ENCODE measurements at regions not wholly inside any gene's neighbourhood (a gene's known extent, or its start where the extent isn't known, plus 50 kb on each side); places are given as distances from the start of the nearest gene placed in this dataset.

DNA sequence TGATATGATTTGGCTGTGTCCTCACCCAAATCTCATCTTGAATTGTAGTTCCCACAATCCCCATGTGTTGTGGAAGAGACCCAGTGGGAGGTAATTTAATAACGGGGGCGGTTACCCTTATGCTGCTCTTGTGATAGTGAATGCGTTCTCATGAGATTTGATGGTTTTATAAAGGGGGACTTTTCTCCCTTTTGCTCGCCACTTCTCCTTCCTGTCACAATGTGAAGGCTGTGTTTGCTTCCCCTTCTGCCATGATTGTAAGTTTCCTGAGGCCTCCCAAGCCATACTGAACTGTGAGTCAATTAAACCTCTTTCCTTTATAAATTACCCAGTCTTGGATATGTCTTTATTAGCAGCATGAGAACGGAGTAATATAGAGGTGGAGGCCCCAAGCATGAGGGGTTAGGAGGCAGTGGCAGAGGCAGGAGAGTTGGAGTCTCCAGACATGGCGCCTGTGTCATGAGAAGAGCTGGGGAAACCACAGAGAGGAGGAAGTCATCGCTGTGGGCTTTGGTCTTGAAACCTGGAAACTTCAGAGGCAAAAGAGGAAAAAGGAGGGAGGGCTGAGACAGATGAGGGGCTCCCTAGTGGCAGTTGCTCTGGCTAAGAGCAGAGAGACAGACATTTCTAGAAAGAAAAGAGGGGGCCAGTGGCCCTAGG, 107.8 kb upstream of the VEPH1 start:
- no peaks in the 10 kb centered on the region for H3K36me3 Mint-ChIP-seq (ENCODE audit: low read depth)
- H3K27me3 Mint-ChIP-seq (ENCODE audit: low read depth) = peaks cover 13% of the 10 kb centered on the region
- DNase-seq (ENCODE audit: low spot score) = no peak
- H3K27ac Mint-ChIP-seq = no peak overlapping the region
- no peak overlapping the region for H3K4me3 Mint-ChIP-seq (ENCODE audit: low read depth)
- no peaks in the 10 kb centered on the region for H3K9me3 Mint-ChIP-seq
- intact Hi-C loops (cut with micrococcal nuclease) = no loop called here
- peaks cover 3% of the 10 kb centered on the region for H3K4me1 Mint-ChIP-seq (ENCODE audit: low read depth)

DNA sequence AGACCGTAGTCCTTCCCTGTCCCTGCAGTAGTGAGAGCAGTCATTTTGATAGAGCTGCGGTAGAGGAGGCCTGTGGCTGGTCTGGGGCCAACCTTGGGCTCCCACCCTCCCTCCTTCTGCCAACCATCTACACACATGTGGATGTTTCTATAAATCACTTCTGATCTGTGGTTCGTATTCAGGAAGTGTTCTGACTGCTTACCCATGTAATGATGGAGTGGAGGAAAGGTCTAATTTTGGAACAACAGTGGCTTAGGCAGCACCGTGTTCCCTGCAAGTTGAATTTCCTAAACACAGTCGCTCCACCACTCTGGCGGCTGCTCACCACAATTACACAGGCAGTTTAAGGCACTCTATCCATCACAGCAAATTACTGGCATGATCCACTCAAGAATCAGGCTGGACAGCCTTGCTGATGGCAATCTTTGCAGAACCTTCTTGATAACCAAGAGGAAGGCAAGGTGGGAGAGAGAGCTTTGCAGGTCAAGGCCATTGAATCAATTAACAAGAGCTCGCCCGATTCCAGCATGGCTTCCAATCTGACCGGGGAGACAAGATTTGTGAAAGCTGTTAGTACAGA, 104.7 kb upstream of the VEPH1 start:
- Mint-ChIP-seq H3K36me3 (ENCODE audit: low read depth) (no peaks in the 10 kb centered on the region), H3K27ac (no peak overlapping the region), H3K4me1 (ENCODE audit: low read depth) (peaks cover 3% of the 10 kb centered on the region), H3K4me3 (ENCODE audit: low read depth) (no peak overlapping the region), H3K9me3 (no peaks in the 10 kb centered on the region), H3K27me3 (ENCODE audit: low read depth) (peaks cover 13% of the 10 kb centered on the region)
- intact Hi-C loops (cut with micrococcal nuclease) = no loop called here
- no peak for DNase-seq (ENCODE audit: low spot score)

GRCh38 chr3:157606852-157607197, 103.6 kb upstream of the VEPH1 start:
- no peaks in the 10 kb centered on the region for H3K9me3 Mint-ChIP-seq
- DNase-seq (ENCODE audit: low spot score) = no peak
- peaks cover 3% of the 10 kb centered on the region for H3K4me1 Mint-ChIP-seq (ENCODE audit: low read depth)
- no peak overlapping the region for H3K4me3 Mint-ChIP-seq (ENCODE audit: low read depth)
- intact Hi-C loops (cut with micrococcal nuclease) = no loop called here
- H3K27me3 Mint-ChIP-seq (ENCODE audit: low read depth) = peaks cover 14% of the 10 kb centered on the region
- no peak overlapping the region for H3K27ac Mint-ChIP-seq
- no peaks in the 10 kb centered on the region for H3K36me3 Mint-ChIP-seq (ENCODE audit: low read depth)

GRCh38 chr3:157606011-157606851, 103.0 kb upstream of the VEPH1 start:
- no peak overlapping the region for H3K27ac Mint-ChIP-seq
- no peaks in the 10 kb centered on the region for H3K9me3 Mint-ChIP-seq
- H3K4me3 Mint-ChIP-seq (ENCODE audit: low read depth) = no peak overlapping the region
- intact Hi-C loops (cut with micrococcal nuclease) = no loop called here
- DNase-seq (ENCODE audit: low spot score) = peak; percentile 45
- peaks cover 15% of the 10 kb centered on the region for H3K27me3 Mint-ChIP-seq (ENCODE audit: low read depth)
- H3K36me3 Mint-ChIP-seq (ENCODE audit: low read depth) = no peaks in the 10 kb centered on the region
- H3K4me1 Mint-ChIP-seq (ENCODE audit: low read depth) = peaks cover 3% of the 10 kb centered on the region

DNA sequence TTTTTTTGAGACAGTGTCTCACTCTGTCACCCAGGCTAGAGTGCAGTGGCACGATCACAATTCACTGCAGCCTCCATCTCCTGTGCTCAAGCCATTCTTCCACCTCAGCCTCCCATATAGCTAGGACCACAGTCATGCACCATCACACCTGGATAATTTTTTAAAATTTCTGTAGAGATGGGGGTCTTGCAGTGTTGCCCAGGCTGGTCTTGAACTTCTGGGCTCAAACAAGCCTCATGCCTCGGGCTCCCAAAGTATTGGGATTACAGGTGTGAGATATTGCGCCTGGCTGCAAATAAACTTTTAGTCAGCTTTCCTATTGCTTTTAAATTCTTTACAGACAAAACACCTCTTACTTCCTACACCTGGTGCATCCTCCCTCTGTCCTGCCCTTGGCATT, 102.1 kb upstream of the VEPH1 start:
- intact Hi-C loops (cut with micrococcal nuclease) = no loop called here
- no peaks in the 10 kb centered on the region for H3K9me3 Mint-ChIP-seq
- no peak overlapping the region for H3K4me3 Mint-ChIP-seq (ENCODE audit: low read depth)
- no peaks in the 10 kb centered on the region for H3K36me3 Mint-ChIP-seq (ENCODE audit: low read depth)
- no peak overlapping the region for H3K27ac Mint-ChIP-seq
- no peak for DNase-seq (ENCODE audit: low spot score)
- peaks cover 15% of the 10 kb centered on the region for H3K27me3 Mint-ChIP-seq (ENCODE audit: low read depth)
- H3K4me1 Mint-ChIP-seq (ENCODE audit: low read depth) = peaks cover 3% of the 10 kb centered on the region

GRCh38 chr3:157602424-157602823, 99.2 kb upstream of the VEPH1 start:
- no peak overlapping the region for H3K4me3 Mint-ChIP-seq (ENCODE audit: low read depth)
- H3K27me3 Mint-ChIP-seq (ENCODE audit: low read depth) = peaks cover 5% of the 10 kb centered on the region
- intact Hi-C loops (cut with micrococcal nuclease) = no loop called here
- DNase-seq (ENCODE audit: low spot score) = no peak
- H3K9me3 Mint-ChIP-seq = no peaks in the 10 kb centered on the region
- peaks cover 3% of the 10 kb centered on the region for H3K4me1 Mint-ChIP-seq (ENCODE audit: low read depth)
- no peak overlapping the region for H3K27ac Mint-ChIP-seq
- no peaks in the 10 kb centered on the region for H3K36me3 Mint-ChIP-seq (ENCODE audit: low read depth)

- H3K9me3 Mint-ChIP-seq = no peaks in the 10 kb centered on the region
- no peak overlapping the region for H3K4me3 Mint-ChIP-seq (ENCODE audit: low read depth)
- H3K27ac Mint-ChIP-seq = no peak overlapping the region
- H3K4me1 Mint-ChIP-seq (ENCODE audit: low read depth) = no peaks in the 10 kb centered on the region
- H3K27me3 Mint-ChIP-seq (ENCODE audit: low read depth) = peaks cover 4% of the 10 kb centered on the region
- intact Hi-C loops (cut with micrococcal nuclease) = no loop called here
- no peaks in the 10 kb centered on the region for H3K36me3 Mint-ChIP-seq (ENCODE audit: low read depth)
- DNase-seq (ENCODE audit: low spot score) = no peak
Measured at GRCh38 chr3:157595259-157595658, 92.0 kb upstream of the VEPH1 start.

DNA sequence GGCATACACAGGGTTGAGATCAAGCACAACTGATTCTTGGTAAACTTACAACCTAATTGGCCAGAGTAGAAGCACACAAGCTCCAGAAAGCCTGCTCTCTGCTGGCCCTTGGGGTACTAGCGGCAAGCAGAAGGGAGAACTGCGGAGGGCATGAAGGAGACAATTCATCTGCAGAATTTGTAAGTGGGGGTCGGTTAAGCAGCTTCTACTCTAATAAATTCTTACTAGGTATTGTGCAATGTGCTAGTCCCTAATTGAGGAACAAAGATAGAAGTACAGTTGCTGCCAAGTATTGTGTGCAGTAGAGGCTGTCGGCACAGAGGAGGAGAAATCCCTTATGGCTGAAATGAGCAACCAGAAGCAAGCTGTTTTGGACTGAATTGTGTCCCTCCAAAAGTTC, 91.2 kb upstream of the VEPH1 start:
- Mint-ChIP-seq H3K4me3 (ENCODE audit: low read depth) (no peak overlapping the region), H3K36me3 (ENCODE audit: low read depth) (no peaks in the 10 kb centered on the region), H3K27me3 (ENCODE audit: low read depth) (peaks cover 4% of the 10 kb centered on the region), H3K9me3 (no peaks in the 10 kb centered on the region), H3K27ac (no peak overlapping the region), H3K4me1 (ENCODE audit: low read depth) (no peaks in the 10 kb centered on the region)
- DNase-seq (ENCODE audit: low spot score) = no peak
- intact Hi-C loops (cut with micrococcal nuclease) = no loop called here

GRCh38 chr3:157592769-157593168, 89.6 kb upstream of the VEPH1 start:
- no peak overlapping the region for H3K4me3 Mint-ChIP-seq (ENCODE audit: low read depth)
- H3K36me3 Mint-ChIP-seq (ENCODE audit: low read depth) = no peaks in the 10 kb centered on the region
- no peak for DNase-seq (ENCODE audit: low spot score)
- intact Hi-C loops (cut with micrococcal nuclease) = no loop called here
- peaks cover 4% of the 10 kb centered on the region for H3K27me3 Mint-ChIP-seq (ENCODE audit: low read depth)
- H3K4me1 Mint-ChIP-seq (ENCODE audit: low read depth) = no peaks in the 10 kb centered on the region
- no peak overlapping the region for H3K27ac Mint-ChIP-seq
- no peaks in the 10 kb centered on the region for H3K9me3 Mint-ChIP-seq

DNA sequence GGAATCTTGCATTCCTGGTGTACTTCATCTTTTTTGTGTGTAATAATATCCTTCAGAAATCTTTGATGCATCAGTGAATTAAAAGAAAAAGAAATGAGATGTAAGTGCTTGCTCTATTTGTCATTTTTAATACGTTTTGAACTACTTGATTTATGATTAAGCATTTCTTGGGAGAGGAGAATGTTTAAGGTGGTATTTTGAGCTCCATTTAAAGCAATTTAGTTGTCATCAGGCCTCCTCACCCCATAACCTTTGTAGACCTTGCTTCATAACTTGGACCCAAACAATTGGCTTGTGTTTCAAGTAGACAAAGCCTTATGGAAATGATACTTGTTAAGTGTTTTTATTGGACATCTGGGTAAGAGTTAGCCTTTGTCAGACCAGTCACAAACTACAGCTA, 87.1 kb upstream of the VEPH1 start:
- intact Hi-C loops (cut with micrococcal nuclease) = no loop called here
- no peak for DNase-seq (ENCODE audit: low spot score)
- Mint-ChIP-seq H3K27ac (no peak overlapping the region), H3K9me3 (no peaks in the 10 kb centered on the region), H3K27me3 (ENCODE audit: low read depth) (peaks cover 2% of the 10 kb centered on the region), H3K36me3 (ENCODE audit: low read depth) (no peaks in the 10 kb centered on the region), H3K4me3 (ENCODE audit: low read depth) (no peak overlapping the region), H3K4me1 (ENCODE audit: low read depth) (no peaks in the 10 kb centered on the region)

DNA sequence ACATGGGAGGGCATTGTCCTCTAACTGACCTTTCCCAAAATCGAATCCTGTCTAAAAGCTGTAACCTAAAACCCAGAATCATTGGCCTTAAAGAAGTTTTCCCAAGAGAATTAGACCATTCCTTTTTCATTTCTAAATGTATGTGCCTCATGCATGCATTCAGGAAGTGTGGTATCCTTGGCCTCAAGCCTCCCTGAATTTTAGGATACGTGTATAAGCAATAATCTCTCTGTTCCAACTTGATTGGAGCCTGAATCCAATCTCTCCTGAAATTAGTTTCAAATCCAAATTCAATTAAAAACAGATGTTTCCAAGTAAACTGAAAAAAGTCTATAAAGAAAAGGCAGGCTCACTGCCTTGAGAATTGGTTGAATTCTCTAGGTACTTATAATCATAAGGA, 86.0 kb upstream of the VEPH1 start:
- Mint-ChIP-seq H3K27ac (no peak overlapping the region), H3K9me3 (no peaks in the 10 kb centered on the region), H3K4me3 (ENCODE audit: low read depth) (no peak overlapping the region), H3K36me3 (ENCODE audit: low read depth) (no peaks in the 10 kb centered on the region), H3K4me1 (ENCODE audit: low read depth) (no peaks in the 10 kb centered on the region), H3K27me3 (ENCODE audit: low read depth) (peaks cover 2% of the 10 kb centered on the region)
- intact Hi-C loops (cut with micrococcal nuclease) = no loop called here
- DNase-seq (ENCODE audit: low spot score) = no peak

GRCh38 chr3:157588386-157589060, 85.3 kb upstream of the VEPH1 start:
- Mint-ChIP-seq H3K4me1 (ENCODE audit: low read depth) (no peaks in the 10 kb centered on the region), H3K27ac (no peak overlapping the region), H3K9me3 (no peaks in the 10 kb centered on the region), H3K4me3 (ENCODE audit: low read depth) (no peak overlapping the region), H3K36me3 (ENCODE audit: low read depth) (no peaks in the 10 kb centered on the region), H3K27me3 (ENCODE audit: low read depth) (peaks cover 2% of the 10 kb centered on the region)
- intact Hi-C loops (cut with micrococcal nuclease) = no loop called here
- no peak for DNase-seq (ENCODE audit: low spot score)

GRCh38 chr3:157586293-157586692, 83.1 kb upstream of the VEPH1 start:
- H3K9me3 Mint-ChIP-seq = no peaks in the 10 kb centered on the region
- H3K36me3 Mint-ChIP-seq (ENCODE audit: low read depth) = no peaks in the 10 kb centered on the region
- no peaks in the 10 kb centered on the region for H3K4me1 Mint-ChIP-seq (ENCODE audit: low read depth)
- H3K27ac Mint-ChIP-seq = no peak overlapping the region
- no peak overlapping the region for H3K4me3 Mint-ChIP-seq (ENCODE audit: low read depth)
- DNase-seq (ENCODE audit: low spot score) = no peak
- intact Hi-C loops (cut with micrococcal nuclease) = no loop called here
- peaks cover 2% of the 10 kb centered on the region for H3K27me3 Mint-ChIP-seq (ENCODE audit: low read depth)
